ENCODE measurements at regions not wholly inside any gene's neighbourhood (a gene's known extent, or its start where the extent isn't known, plus 50 kb on each side); places are given as distances from the start of the nearest gene placed in this dataset.

- RAD21 ChIA-PET (ENCODE audit: low non-redundant PET in 1 of 2, low total read pairs in 2 of 2, uncharacterized antibody in 2 of 2, unreplicated experiment in 2 of 2), result no interaction called here
- POLR2A ChIA-PET, result no interaction called here
These were observed 166.6 kb downstream of the ZC3H11B start for GRCh38 chr1:219446288-219446687.

GRCh38 chr1:219445864-219446263 lies 167.0 kb downstream of the ZC3H11B start:
- no peaks in the 10 kb centered on the region for H3K36me3 ChIP-seq (ENCODE audit: control insufficient read depth in 1 of 2, insufficient read depth in 2 of 2, low read length in 2 of 2)
- no peak overlapping the region for H3K4me2 ChIP-seq (ENCODE audit: low read length)
- peaks cover 0 to 8% of the 10 kb centered on the region in 2 experiments; a peak in 2 of 4 replicates for H3K4me1 ChIP-seq (ENCODE audit: control insufficient read depth in 1 of 2, insufficient read depth in 2 of 2, low read length in 2 of 2)
- no TSS peak for BruUV-seq (replicated peaks)
- no peak overlapping the region for H3K27ac ChIP-seq (ENCODE audit: low read depth, low read length)
- intact Hi-C loops (cut with micrococcal nuclease), result no loop called here
- H3K9me2 ChIP-seq (ENCODE audit: insufficient read depth), result no peaks in the 10 kb centered on the region
- no peak overlapping the region for H3K9ac ChIP-seq (ENCODE audit: low read length)
- TF ChIP-seq ZFX (IDR thresholded peaks at IDR 0.05) (no peak), POLR2AphosphoS5 (IDR thresholded peaks at IDR 0.05; ENCODE audit: low read depth, low read length) (no peak), MAX (IDR thresholded peaks at IDR 0.05) (no peak), POLR2A (IDR thresholded peaks at IDR 0.05; ENCODE audit: borderline replicate concordance, extremely low read depth, insufficient read depth, insufficient read length) (no peak), REST (IDR thresholded peaks at IDR 0.05; ENCODE audit: low read depth) (no peak), EGR1 (IDR thresholded peaks at IDR 0.05; ENCODE audit: low read depth) (no peak), EZH2phosphoT487 (IDR thresholded peaks at IDR 0.05; ENCODE audit: borderline replicate concordance) (no peak), SIN3A (IDR thresholded peaks at IDR 0.05; ENCODE audit: low read depth) (no peak), YY1 (IDR thresholded peaks at IDR 0.05; ENCODE audit: extremely low read depth, insufficient replicate concordance, low read depth, low read length) (no peak), SP1 (IDR thresholded peaks at IDR 0.05; ENCODE audit: low read depth) (no peak), CEBPB (IDR thresholded peaks at IDR 0.05; ENCODE audit: low read depth) (no peak), TCF7L2 (IDR thresholded peaks at IDR 0.05; ENCODE audit: borderline replicate concordance, extremely low read depth, insufficient read depth, insufficient read length) (no peak), ELF1 (IDR thresholded peaks at IDR 0.05; ENCODE audit: borderline replicate concordance, low read depth) (no peak), ZBTB33 (IDR thresholded peaks at IDR 0.05; ENCODE audit: extremely low read depth, insufficient replicate concordance, low read length) (no peak)
- no peak for ATAC-seq
- ChIA-PET POLR2A (no interaction called here), CTCF (no interaction called here), RAD21 (ENCODE audit: low non-redundant PET in 1 of 2, low total read pairs in 2 of 2, uncharacterized antibody in 2 of 2, unreplicated experiment in 2 of 2) (no interaction called here)
- H2AFZ ChIP-seq (ENCODE audit: low read depth, low read length, poor library complexity, severe bottlenecking), result no peak overlapping the region
- H3K79me2 ChIP-seq (ENCODE audit: insufficient read depth, low read length), result no peaks in the 10 kb centered on the region
- no peaks in the 10 kb centered on the region for H3K27me3 ChIP-seq (ENCODE audit: insufficient read depth, low read length)
- H3K9me3 ChIP-seq (ENCODE audit: control insufficient read depth in 1 of 2, insufficient read depth in 1 of 2, low read depth in 1 of 2, low read length in 2 of 2), result no peaks in the 10 kb centered on the region
- H4K20me1 ChIP-seq (ENCODE audit: insufficient read depth), result no peaks in the 10 kb centered on the region
- no peak overlapping the region for H3K4me3 ChIP-seq (replicated peaks in 1 of 2; ENCODE audit: low read depth in 1 of 2, low read length in 2 of 2)
- DNase-seq (ENCODE audit: low read depth, low spot score), result no peak

More at GRCh38 chr1:219446288-219446687, 166.6 kb downstream of the ZC3H11B start:
- H3K4me3 ChIP-seq (replicated peaks in 1 of 2; ENCODE audit: low read depth in 1 of 2, low read length in 2 of 2), result no peak overlapping the region
- no peak for DNase-seq (ENCODE audit: low read depth, low spot score)
- H2AFZ ChIP-seq (ENCODE audit: low read depth, low read length, poor library complexity, severe bottlenecking), result no peak overlapping the region
- H3K4me2 ChIP-seq (ENCODE audit: low read length), result no peak overlapping the region
- intact Hi-C loops (cut with micrococcal nuclease), result no loop called here
- no peaks in the 10 kb centered on the region for H3K9me3 ChIP-seq (ENCODE audit: control insufficient read depth in 1 of 2, insufficient read depth in 1 of 2, low read depth in 1 of 2, low read length in 2 of 2)
- H3K36me3 ChIP-seq (ENCODE audit: control insufficient read depth in 1 of 2, insufficient read depth in 2 of 2, low read length in 2 of 2), result no peaks in the 10 kb centered on the region
- no peak for TF ChIP-seq FOSL1 (IDR thresholded peaks at IDR 0.05; ENCODE audit: low read depth)
- no peak for TF ChIP-seq EGR1 (IDR thresholded peaks at IDR 0.05; ENCODE audit: low read depth)
- H3K79me2 ChIP-seq (ENCODE audit: insufficient read depth, low read length), result no peaks in the 10 kb centered on the region
- H3K27ac ChIP-seq (ENCODE audit: low read depth, low read length), result no peak overlapping the region
- BruUV-seq (replicated peaks), result no TSS peak
- CTCF ChIA-PET, result no interaction called here
- H3K4me1 ChIP-seq (ENCODE audit: control insufficient read depth in 1 of 2, insufficient read depth in 2 of 2, low read length in 2 of 2), result peaks cover 0 to 8% of the 10 kb centered on the region in 2 experiments; a peak in 2 of 4 replicates
- no peaks in the 10 kb centered on the region for H4K20me1 ChIP-seq (ENCODE audit: insufficient read depth)
- H3K9me2 ChIP-seq (ENCODE audit: insufficient read depth), result no peaks in the 10 kb centered on the region
- H3K9ac ChIP-seq (ENCODE audit: low read length), result no peak overlapping the region
- no peaks in the 10 kb centered on the region for H3K27me3 ChIP-seq (ENCODE audit: insufficient read depth, low read length)
- no peak for ATAC-seq

All from HCT116 (cell line).